ENCODE measurements at regions not wholly inside any gene's neighbourhood (a gene's known extent, or its start where the extent isn't known, plus 50 kb on each side); places are given as distances from the start of the nearest gene placed in this dataset.

- TF ChIP-seq CTCF (conservative IDR thresholded peaks at IDR 0.05; ENCODE audit: low read depth, low read length) (no peak), EZH2 (IDR thresholded peaks at IDR 0.05; ENCODE audit: low read length, unreplicated experiment) (no peak), EZH2phosphoT487 (IDR thresholded peaks at IDR 0.05; ENCODE audit: borderline replicate concordance, low read length) (no peak)
Observed at GRCh38 chr2:194363295-194363694, 1293.7 kb upstream of the SLC39A10 start.
